Activated CD4-positive, alpha-beta T cell treated with anti-CD3 and anti-CD28 coated beads for 36 hours (primary cell): ENCODE measurements at regions not wholly inside any gene's neighbourhood (a gene's known extent, or its start where the extent isn't known, plus 50 kb on each side); places are given as distances from the start of the nearest gene placed in this dataset.
"Not testable (repeated sequence)": the region's sequence is repeated elsewhere in the genome, so short reads cannot be mapped to it uniquely, and the experiment has no call there.

ENCODE experiments used
- ATAC-seq: fragments of 200-7000 bp; cut with Tn5 transposase; one replicate; pipeline ENCODE4 v1.10.0; 2021; ENCODE audit warnings: mild to moderate bottlenecking, moderate library complexity
- CTCF ChIA-PET: fragments of 350-600 bp; sonication (Branson Sonifier 250); formaldehyde crosslinking; loops from one replicate; lab custom pipeline; 2021; ENCODE audit warnings: antibody characterized with exemption; lab: Charles Lee
- POLR2A ChIA-PET: fragments of 350-600 bp; sonication (Branson Sonifier 250); formaldehyde crosslinking; loops from one replicate; lab custom pipeline; 2021; ENCODE audit warnings: antibody characterized with exemption, inconsistent platforms; lab: Charles Lee
- DNase-seq: peaks from one replicate; pipeline ENCODE4 v3.0.0-alpha.2; 2020
- H3K27ac Mint-ChIP-seq: one replicate; pipeline ENCODE4 v1.8.0; 2021; ENCODE audit warnings: mixed read lengths
- H3K27me3 Mint-ChIP-seq: one replicate; pipeline ENCODE4 v1.8.0; 2021; ENCODE audit warnings: mixed read lengths
- H3K36me3 Mint-ChIP-seq: one replicate; pipeline ENCODE4 v1.8.0; 2021; ENCODE audit warnings: low read depth, mixed read lengths
- H3K4me1 Mint-ChIP-seq: one replicate; pipeline ENCODE4 v1.8.0; 2021; ENCODE audit warnings: mixed read lengths
- H3K4me3 Mint-ChIP-seq: one replicate; pipeline ENCODE4 v1.8.0; 2021; ENCODE audit warnings: mild to moderate bottlenecking, moderate library complexity, mixed read lengths
- H3K9me3 Mint-ChIP-seq: one replicate; pipeline ENCODE4 v1.8.0; 2021; ENCODE audit warnings: low read depth, mixed read lengths
- intact Hi-C, 2 experiments: fragments of 100-400 bp; cut with DNase I in 1 of 2; cut with micrococcal nuclease in 1 of 2; formaldehyde crosslinking; loops; one replicate each; pipeline versions ENCODE4 v1.14.2 to v1.15.1; 2022 to 2024; cut with DNase I, micrococcal nuclease

DNA sequence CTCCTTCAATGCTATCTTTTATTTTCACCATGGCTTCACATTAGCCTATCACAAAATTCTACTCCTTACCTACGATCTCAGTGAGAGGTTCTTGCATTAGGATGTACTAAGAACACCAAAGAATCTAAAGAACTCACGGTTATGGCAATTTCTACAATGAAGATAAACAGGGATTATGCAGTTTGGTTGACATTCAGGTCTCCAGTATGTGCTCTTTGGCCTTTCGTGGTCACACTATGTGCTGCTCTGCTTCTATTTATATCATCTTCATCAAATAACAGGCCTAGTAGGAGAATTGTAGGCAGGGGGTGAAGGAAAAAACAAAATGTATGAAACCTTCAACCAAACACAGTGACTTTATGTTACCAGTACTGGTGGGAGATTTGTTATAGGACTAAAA lies 194.0 kb upstream of the SAMSN1 start:
- H3K4me3 Mint-ChIP-seq = no peak overlapping the region
- ATAC-seq (no peak), DNase-seq (no peak)
- CTCF ChIA-PET = interaction anchor here (0.6 kb wide), 1 partner anchor 287 kb away, joined by 3 read pairs; no protein-coding TSS in a partner anchor
- peaks cover 24% of the 10 kb centered on the region for H3K4me1 Mint-ChIP-seq
- H3K27ac Mint-ChIP-seq = no peak overlapping the region
- peaks cover 3% of the 10 kb centered on the region for H3K9me3 Mint-ChIP-seq
- POLR2A ChIA-PET = no interaction called here
- intact Hi-C loops = no loop called here
- H3K36me3 Mint-ChIP-seq = peaks cover 1% of the 10 kb centered on the region
- H3K27me3 Mint-ChIP-seq = peaks cover 2% of the 10 kb centered on the region

DNA sequence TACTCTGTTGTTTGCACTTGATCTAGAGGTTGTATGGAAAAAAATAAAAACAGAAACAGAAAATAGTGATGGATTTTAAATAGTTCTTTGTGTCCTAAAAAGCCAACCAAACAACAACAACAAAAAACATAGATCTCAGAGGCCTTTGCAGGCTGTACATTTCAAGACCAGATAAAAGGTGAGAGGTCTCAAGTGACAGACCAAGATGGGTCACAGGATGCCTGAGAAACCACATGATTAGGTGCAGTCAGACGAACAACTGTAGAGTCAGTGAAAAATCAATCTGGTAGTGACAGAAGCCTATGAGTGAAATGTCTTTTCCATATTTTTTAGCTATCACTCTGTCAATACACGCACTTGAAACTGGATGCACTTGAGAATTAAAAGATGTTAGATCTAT lies 193.5 kb upstream of the SAMSN1 start:
- intact Hi-C loops = loop anchor here (5.0 to 10.0 kb wide), 6 partner anchors 107 to 357 kb away; partner anchors contain the start of genes SAMSN1 (in 2 of the 2) and HSPA13 (in 1 of the 2)
- Mint-ChIP-seq H3K36me3 (peaks cover 1% of the 10 kb centered on the region), H3K4me3 (no peak overlapping the region), H3K27ac (no peak overlapping the region), H3K27me3 (peaks cover 2% of the 10 kb centered on the region), H3K9me3 (peaks cover 3% of the 10 kb centered on the region), H3K4me1 (peaks cover 24% of the 10 kb centered on the region)
- POLR2A ChIA-PET = no interaction called here
- CTCF ChIA-PET = interaction anchor here (0.6 kb wide), 1 partner anchor 286 kb away, joined by 3 read pairs; no protein-coding TSS in a partner anchor
- ATAC-seq (no peak), DNase-seq (no peak)

- ATAC-seq, H3K27me3 Mint-ChIP-seq, H3K27ac Mint-ChIP-seq, H3K9me3 Mint-ChIP-seq, H3K4me3 Mint-ChIP-seq, DNase-seq, H3K36me3 Mint-ChIP-seq, POLR2A ChIA-PET: not testable (repeated sequence)
- intact Hi-C loops = loop anchor here (1.0 to 10.0 kb wide), 7 partner anchors 106 to 356 kb away; partner anchors contain the start of genes SAMSN1 (in 2 of the 2) and HSPA13 (in 1 of the 2)
- H3K4me1 Mint-ChIP-seq = peaks cover 31% of the 10 kb centered on the region
- CTCF ChIA-PET = interaction anchor here (0.5 to 2.3 kb wide), 16 partner anchors 10 to 378 kb away, joined by 3 to 6 read pairs (median 4); no protein-coding TSS in a partner anchor
Measured at GRCh38 chr21:14738576-14738975, 192.5 kb upstream of the SAMSN1 start.

DNA sequence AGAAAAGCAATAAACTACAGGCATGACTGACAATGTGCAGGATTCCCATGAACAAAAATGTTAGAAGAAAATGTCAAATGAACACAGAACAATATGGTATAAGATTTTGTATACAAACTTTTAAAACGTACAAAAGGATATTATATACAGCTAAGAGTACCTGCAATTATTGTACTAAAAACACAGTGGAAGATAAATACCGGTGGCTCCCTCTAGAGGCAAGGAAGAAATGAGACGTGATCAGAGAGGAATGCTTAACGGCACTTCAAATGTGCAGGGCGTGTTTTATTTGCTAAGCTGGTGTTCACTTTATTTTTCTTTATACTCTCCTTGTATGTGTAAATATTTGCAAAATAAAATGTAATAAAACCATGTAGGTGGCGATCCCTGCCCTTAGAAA lies 191.8 kb upstream of the SAMSN1 start:
- Mint-ChIP-seq H3K36me3 (no peaks in the 10 kb centered on the region), H3K27ac (no peak overlapping the region), H3K4me3 (no peak overlapping the region), H3K4me1 (peaks cover 31% of the 10 kb centered on the region), H3K27me3 (no peaks in the 10 kb centered on the region), H3K9me3 (no peaks in the 10 kb centered on the region)
- ATAC-seq (peak; percentile 68), DNase-seq (peak; percentile 53)
- ChIA-PET POLR2A (no interaction called here), CTCF (interaction anchor here (0.5 to 3.0 kb wide), 23 partner anchors 9 to 377 kb away, joined by 3 to 10 read pairs (median 4); no protein-coding TSS in a partner anchor)
- intact Hi-C loops = loop anchor here (1.0 to 10.0 kb wide), 8 partner anchors 106 to 356 kb away; partner anchors contain the start of genes SAMSN1 (in 2 of the 2) and HSPA13 (in 1 of the 2)

- ChIA-PET POLR2A (no interaction called here), CTCF (interaction anchor here (0.7 to 3.0 kb wide), 17 partner anchors 8 to 341 kb away, joined by 3 to 10 read pairs (median 4); no protein-coding TSS in a partner anchor)
- DNase-seq (no peak), ATAC-seq (no peak)
- intact Hi-C loops = loop anchor here (2.0 to 10.0 kb wide), 7 partner anchors 105 to 355 kb away; partner anchors contain the start of genes SAMSN1 (in 2 of the 2) and HSPA13 (in 1 of the 2)
- no peaks in the 10 kb centered on the region for H3K27me3 Mint-ChIP-seq
- no peaks in the 10 kb centered on the region for H3K9me3 Mint-ChIP-seq
- H3K36me3 Mint-ChIP-seq = no peaks in the 10 kb centered on the region
- no peak overlapping the region for H3K4me3 Mint-ChIP-seq
- no peak overlapping the region for H3K27ac Mint-ChIP-seq
- peaks cover 31% of the 10 kb centered on the region for H3K4me1 Mint-ChIP-seq
Measured at GRCh38 chr21:14737284-14737691, 191.2 kb upstream of the SAMSN1 start.

DNA sequence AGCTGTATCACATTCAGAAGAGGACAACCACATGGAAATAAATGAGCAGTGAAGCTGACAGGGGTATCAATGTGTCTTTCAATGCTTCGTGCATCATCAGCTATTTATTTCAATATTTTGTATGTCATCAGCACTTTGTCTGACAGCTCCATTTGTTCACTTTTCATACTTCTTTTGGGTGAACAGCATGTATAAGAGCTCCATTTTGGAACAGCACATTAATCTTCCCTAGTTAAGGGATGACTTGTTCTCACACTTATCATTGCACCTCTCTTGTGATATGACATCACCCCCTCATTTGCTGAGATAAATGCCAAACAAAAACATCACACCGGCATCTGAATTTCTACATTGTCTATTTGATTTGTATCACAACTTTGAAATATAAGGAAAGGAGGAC lies 190.6 kb upstream of the SAMSN1 start:
- peaks cover 31% of the 10 kb centered on the region for H3K4me1 Mint-ChIP-seq
- DNase-seq (no peak), ATAC-seq (peak; percentile 37)
- no peak overlapping the region for H3K4me3 Mint-ChIP-seq
- intact Hi-C loops = loop anchor here (2.0 to 10.0 kb wide), 7 partner anchors 104 to 354 kb away; partner anchors contain the start of genes SAMSN1 (in 2 of the 2) and HSPA13 (in 1 of the 2)
- no peaks in the 10 kb centered on the region for H3K9me3 Mint-ChIP-seq
- CTCF ChIA-PET = interaction anchor here (0.8 to 3.0 kb wide), 10 partner anchors 8 to 340 kb away, joined by 3 to 10 read pairs (median 4); no protein-coding TSS in a partner anchor
- H3K27ac Mint-ChIP-seq = peak overlapping the region; percentile 33
- POLR2A ChIA-PET = no interaction called here
- H3K27me3 Mint-ChIP-seq = no peaks in the 10 kb centered on the region
- no peaks in the 10 kb centered on the region for H3K36me3 Mint-ChIP-seq

- ATAC-seq = peak; percentile 68
- DNase-seq = no peak
- Mint-ChIP-seq H3K4me3 (no peak overlapping the region), H3K4me1 (peaks cover 31% of the 10 kb centered on the region), H3K36me3 (no peaks in the 10 kb centered on the region), H3K9me3 (no peaks in the 10 kb centered on the region), H3K27ac (peak overlapping the region; percentile 78), H3K27me3 (no peaks in the 10 kb centered on the region)
- CTCF ChIA-PET = interaction anchor here (0.8 to 3.0 kb wide), 7 partner anchors 8 to 335 kb away, joined by 3 to 10 read pairs (median 5); no protein-coding TSS in a partner anchor
- intact Hi-C loops = loop anchor here (2.0 to 10.0 kb wide), 7 partner anchors 104 to 354 kb away; partner anchors contain the start of genes SAMSN1 (in 2 of the 2) and HSPA13 (in 1 of the 2)
- POLR2A ChIA-PET = interaction anchor here (0.7 kb wide), 1 partner anchor 83 kb away, joined by 3 read pairs; no protein-coding TSS in a partner anchor
Measured at GRCh38 chr21:14736162-14736561, 190.0 kb upstream of the SAMSN1 start.

GRCh38 chr21:14734833-14735232 lies 188.7 kb upstream of the SAMSN1 start:
- intact Hi-C loops = loop anchor here (2.0 to 10.0 kb wide), 7 partner anchors 58 to 353 kb away; partner anchors contain the start of genes SAMSN1 (in 2 of the 2) and HSPA13 (in 1 of the 2)
- Mint-ChIP-seq H3K9me3 (no peaks in the 10 kb centered on the region), H3K4me1 (peaks cover 31% of the 10 kb centered on the region), H3K27me3 (no peaks in the 10 kb centered on the region), H3K4me3 (no peak overlapping the region), H3K27ac (no peak overlapping the region), H3K36me3 (no peaks in the 10 kb centered on the region)
- ATAC-seq (no peak), DNase-seq (no peak)
- CTCF ChIA-PET = interaction anchor here (1.3 to 2.2 kb wide), 2 partner anchors 7 to 263 kb away, joined by 3 to 10 read pairs; no protein-coding TSS in a partner anchor
- POLR2A ChIA-PET = no interaction called here

DNA sequence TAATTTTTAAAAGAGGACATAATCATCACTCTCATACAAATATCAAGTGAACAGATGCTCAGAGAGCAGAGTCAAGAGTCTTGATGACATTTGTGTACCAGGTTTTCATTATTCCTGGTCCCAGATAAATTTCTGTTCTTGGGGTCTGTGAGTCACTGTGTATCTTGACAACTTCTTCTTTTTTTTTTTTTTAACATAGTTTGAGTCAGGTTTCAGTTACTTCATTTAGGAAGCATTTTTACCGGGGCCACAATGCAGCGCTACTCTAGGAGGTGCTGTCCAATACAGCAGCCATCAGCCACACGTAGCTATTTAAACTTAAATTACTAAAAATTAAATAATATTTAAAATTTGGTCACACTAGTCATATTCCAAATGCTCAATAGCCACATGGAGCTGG lies 188.1 kb upstream of the SAMSN1 start:
- Mint-ChIP-seq H3K36me3 (no peaks in the 10 kb centered on the region), H3K9me3 (no peaks in the 10 kb centered on the region), H3K4me1 (peaks cover 31% of the 10 kb centered on the region), H3K27ac (no peak overlapping the region), H3K4me3 (no peak overlapping the region), H3K27me3 (no peaks in the 10 kb centered on the region)
- DNase-seq = peak; percentile 15
- POLR2A ChIA-PET = no interaction called here
- intact Hi-C loops = loop anchor here (2.0 to 10.0 kb wide), 2 partner anchors 57 to 289 kb away; no protein-coding TSS in a partner anchor
- peak; percentile 47 for ATAC-seq
- CTCF ChIA-PET = interaction anchor here (1.3 kb wide), 1 partner anchor 262 kb away, joined by 3 read pairs; no protein-coding TSS in a partner anchor

GRCh38 chr21:14725219-14725618 lies 179.1 kb upstream of the SAMSN1 start:
- Mint-ChIP-seq H3K4me1 (no peaks in the 10 kb centered on the region), H3K27ac (no peak overlapping the region), H3K9me3 (no peaks in the 10 kb centered on the region), H3K27me3 (no peaks in the 10 kb centered on the region), H3K36me3 (no peaks in the 10 kb centered on the region), H3K4me3 (no peak overlapping the region)
- no peak for ATAC-seq
- no peak for DNase-seq
- intact Hi-C loops = loop anchor here in 1 of 2 experiments (5.0 kb wide), 1 partner anchor 38 kb away; no protein-coding TSS in a partner anchor
- ChIA-PET POLR2A (no interaction called here), CTCF (interaction anchor here (1.4 kb wide), 1 partner anchor 13 kb away, joined by 4 read pairs; no protein-coding TSS in a partner anchor)

DNA sequence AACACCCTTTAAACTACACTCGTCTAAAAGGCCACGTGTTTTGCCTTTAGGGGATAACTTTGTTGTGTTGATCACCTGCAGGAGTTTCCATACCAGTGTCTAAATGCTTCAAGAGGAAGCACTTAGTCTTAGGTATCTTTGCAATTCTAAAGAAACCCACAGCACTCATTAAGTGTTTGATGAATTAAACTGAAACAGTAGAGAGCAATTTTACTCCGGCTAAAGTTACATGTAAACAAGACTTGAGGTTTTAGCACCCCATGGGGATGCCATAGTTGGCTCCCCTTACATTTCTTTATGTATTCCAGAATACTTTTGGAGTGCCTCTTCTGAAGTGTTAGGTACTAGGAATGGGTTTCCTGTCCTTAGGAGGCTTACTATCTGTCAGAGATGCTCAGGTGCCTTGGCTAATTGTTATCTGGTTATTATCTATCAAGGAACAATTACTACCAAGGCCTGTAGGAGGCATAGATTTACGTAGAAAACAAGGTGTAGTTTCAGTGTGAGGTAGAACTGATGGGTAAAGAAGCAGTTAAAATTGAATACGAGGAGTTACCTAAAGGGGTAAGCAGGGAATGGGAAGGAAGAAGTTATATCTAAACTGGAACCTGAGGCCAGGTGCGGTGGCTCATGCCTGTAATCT lies 176.8 kb upstream of the SAMSN1 start:
- intact Hi-C loops = loop anchor here in 1 of 2 experiments (2.0 kb wide), 1 partner anchor 40 kb away; no protein-coding TSS in a partner anchor
- POLR2A ChIA-PET = no interaction called here

More for the DNA sequence above, 176.8 kb upstream of the SAMSN1 start:
- no peaks in the 10 kb centered on the region for H3K27me3 Mint-ChIP-seq
- H3K36me3 Mint-ChIP-seq = no peaks in the 10 kb centered on the region
- DNase-seq (no peak), ATAC-seq (no peak)
- CTCF ChIA-PET = interaction anchor here (1.0 kb wide), 1 partner anchor 9 kb away, joined by 4 read pairs; no protein-coding TSS in a partner anchor
- no peak overlapping the region for H3K27ac Mint-ChIP-seq
- no peak overlapping the region for H3K4me3 Mint-ChIP-seq
- no peaks in the 10 kb centered on the region for H3K9me3 Mint-ChIP-seq
- peaks cover 4% of the 10 kb centered on the region for H3K4me1 Mint-ChIP-seq
